ENCODE measurements at regions not wholly inside any gene's neighbourhood (a gene's known extent, or its start where the extent isn't known, plus 50 kb on each side); places are given as distances from the start of the nearest gene placed in this dataset.

DNA sequence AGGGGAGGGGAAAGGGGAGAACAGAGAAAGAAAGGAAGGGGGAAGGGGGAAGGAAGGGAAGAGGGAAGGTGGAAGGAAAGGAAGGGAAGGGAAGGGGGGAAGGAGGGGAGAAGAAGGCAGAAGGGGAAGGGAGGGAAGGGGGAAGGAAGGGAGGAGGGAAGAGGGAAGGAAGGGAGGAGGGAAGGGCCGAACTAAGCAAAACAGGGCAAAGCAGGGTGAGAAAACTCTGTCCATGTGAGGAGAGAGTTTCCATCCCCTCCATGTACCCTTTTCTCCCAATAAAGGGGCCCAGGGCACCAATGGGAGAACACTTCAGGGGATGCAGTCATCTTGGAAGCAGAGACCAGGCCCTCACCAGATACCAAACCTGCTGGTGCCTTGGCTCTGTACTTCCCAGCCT is 256.8 kb upstream of the CDH5 start:
- TF ChIP-seq, protein P1, sequence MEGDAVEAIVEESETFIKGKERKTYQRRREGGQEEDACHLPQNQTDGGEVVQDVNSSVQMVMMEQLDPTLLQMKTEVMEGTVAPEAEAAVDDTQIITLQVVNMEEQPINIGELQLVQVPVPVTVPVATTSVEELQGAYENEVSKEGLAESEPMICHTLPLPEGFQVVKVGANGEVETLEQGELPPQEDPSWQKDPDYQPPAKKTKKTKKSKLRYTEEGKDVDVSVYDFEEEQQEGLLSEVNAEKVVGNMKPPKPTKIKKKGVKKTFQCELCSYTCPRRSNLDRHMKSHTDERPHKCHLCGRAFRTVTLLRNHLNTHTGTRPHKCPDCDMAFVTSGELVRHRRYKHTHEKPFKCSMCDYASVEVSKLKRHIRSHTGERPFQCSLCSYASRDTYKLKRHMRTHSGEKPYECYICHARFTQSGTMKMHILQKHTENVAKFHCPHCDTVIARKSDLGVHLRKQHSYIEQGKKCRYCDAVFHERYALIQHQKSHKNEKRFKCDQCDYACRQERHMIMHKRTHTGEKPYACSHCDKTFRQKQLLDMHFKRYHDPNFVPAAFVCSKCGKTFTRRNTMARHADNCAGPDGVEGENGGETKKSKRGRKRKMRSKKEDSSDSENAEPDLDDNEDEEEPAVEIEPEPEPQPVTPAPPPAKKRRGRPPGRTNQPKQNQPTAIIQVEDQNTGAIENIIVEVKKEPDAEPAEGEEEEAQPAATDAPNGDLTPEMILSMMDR (IDR thresholded peaks at IDR 0.05; ENCODE audit: low read depth, low read length, poor library complexity, severe bottlenecking): no peak
- TF ChIP-seq EZH2phosphoT487 (IDR thresholded peaks at IDR 0.05; ENCODE audit: borderline replicate concordance, low read length): no peak

All from DOHH2 (cell line).